ENCODE measurements at regions not wholly inside any gene's neighbourhood (a gene's known extent, or its start where the extent isn't known, plus 50 kb on each side); places are given as distances from the start of the nearest gene placed in this dataset.

GRCh38 chr2:15778529-15779219 lies 161.7 kb upstream of the MYCN start:
- DNase-seq = no peak

GRCh38 chr2:15779381-15780041 lies 160.8 kb upstream of the MYCN start:
- DNase-seq = no peak

- DNase-seq = no peak
Measured at GRCh38 chr2:15780234-15780633, 160.1 kb upstream of the MYCN start.

- DNase-seq = no peak
Measured at GRCh38 chr2:15780912-15781574, 159.3 kb upstream of the MYCN start.

- no peak for DNase-seq
Measured at GRCh38 chr2:15782009-15782751, 158.2 kb upstream of the MYCN start.

- DNase-seq = no peak
Measured at GRCh38 chr2:15782769-15783294, 157.5 kb upstream of the MYCN start.

- no peak for DNase-seq
Measured at GRCh38 chr2:15783489-15783888, 156.9 kb upstream of the MYCN start.

- DNase-seq = no peak
Measured at GRCh38 chr2:15784106-15784885, 156.1 kb upstream of the MYCN start.

GRCh38 chr2:15784886-15785801 lies 155.2 kb upstream of the MYCN start:
- no peak for DNase-seq

GRCh38 chr2:15786003-15786654 lies 154.2 kb upstream of the MYCN start:
- no peak for DNase-seq

GRCh38 chr2:15786901-15787300 lies 153.4 kb upstream of the MYCN start:
- no peak for DNase-seq

- DNase-seq = no peak
Measured at GRCh38 chr2:15787535-15788454, 152.6 kb upstream of the MYCN start.

GRCh38 chr2:15788455-15788829 lies 151.9 kb upstream of the MYCN start:
- DNase-seq = no peak

- DNase-seq = no peak
Measured at GRCh38 chr2:15788830-15789229, 151.5 kb upstream of the MYCN start.

- no peak for DNase-seq
Measured at GRCh38 chr2:15789381-15790062, 150.8 kb upstream of the MYCN start.

- DNase-seq = no peak
Measured at GRCh38 chr2:15790326-15790725, 150.0 kb upstream of the MYCN start.

GRCh38 chr2:15790838-15791237 lies 149.5 kb upstream of the MYCN start:
- DNase-seq = no peak

GRCh38 chr2:15791294-15791693 lies 149.1 kb upstream of the MYCN start:
- no peak for DNase-seq

Data from right lung (tissue), 2 donors.